Right lobe of liver (tissue), 6 donors: ENCODE measurements at regions not wholly inside any gene's neighbourhood (a gene's known extent, or its start where the extent isn't known, plus 50 kb on each side); places are given as distances from the start of the nearest gene placed in this dataset.

ENCODE experiments used
- ATAC-seq, 4 donors: fragments of 200-7000 bp; cut with Tn5 transposase; one replicate each; pipeline ENCODE4 v1.9.1; 2020; ENCODE audit warnings: mild to moderate bottlenecking in 4 of 4, moderate library complexity in 4 of 4
- DNase-seq, 3 donors: peaks; one replicate each; pipeline ENCODE4 v3.0.0-alpha.2; 2020
- H3K27ac ChIP-seq, 3 donors: fragments of 200-600 bp; one replicate each; pipeline ENCODE4 v1.8.0; 2022
- H3K27me3 ChIP-seq, 2 donors: fragments of 200-600 bp; one replicate each; pipeline ENCODE4 v1.8.0; 2022
- H3K36me3 ChIP-seq, 4 donors: fragments of 200-600 bp; sonication (generic) in 1 of 4; one replicate each; pipeline versions ENCODE4 v1.5.1 to v1.8.0; 2017 to 2022; ENCODE audit warnings: control low read depth in 1 of 4
- H3K4me1 ChIP-seq, 4 donors: fragments of 200-600 bp; sonication (generic) in 1 of 4; one replicate each; pipeline versions ENCODE4 v1.5.1 to v1.8.0; 2017 to 2022; ENCODE audit warnings: control low read depth in 1 of 4
- H3K4me3 ChIP-seq, 3 donors: fragments of 200-600 bp; one replicate each; pipeline ENCODE4 v1.8.0; 2022
- H3K9me3 ChIP-seq, 4 donors: fragments of 200-600 bp; sonication (generic) in 1 of 4; one replicate each; pipeline versions ENCODE4 v1.5.1 to v1.8.0; 2017 to 2022; ENCODE audit warnings: control low read depth in 1 of 4
- CTCF ChIP-seq, 4 donors: fragments of 200-600 bp in 3 of 4; fragments of 450-650 bp in 1 of 4; IDR thresholded peaks; one replicate each; pipeline versions ENCODE4 v1.5.1 to v1.8.0; 2016 to 2022; ENCODE audit warnings: antibody characterized with exemption in 4 of 4, mild to moderate bottlenecking in 2 of 4
- POLR2A ChIP-seq: fragments of 450-650 bp; IDR thresholded peaks from one replicate; pipeline ENCODE4 v1.6.1; 2017; ENCODE audit warnings: antibody characterized with exemption, mild to moderate bottlenecking
- WGBS: methylation state at CpG from one replicate; pipeline ENCODE4 v1.1.6; 2018; ENCODE audit warnings: low coverage, low lambda C conversion rate; ENCODE audit not compliant: insufficient coverage; ENCODE audit errors: missing lambda C conversion rate; 5-methylcytosine and 5-hydroxymethylcytosine counted together
- intact Hi-C, 2 donors: fragments of 100-400 bp; cut with DNase I; formaldehyde crosslinking; loops; one replicate each; pipeline versions ENCODE4 v1.11.2 to v1.14.1; 2022
- donor health status: DM: no; HTN: yes; CAD: no.
- donor health status: DM: no; HTN: no; CAD: no.
- donor health status: DM: no; HTN: no; CAD: no.
- donor health status: DM: no; HTN: yes; CAD: no.
- donor health status: DM: no; HTN: yes; CAD: no.

GRCh38 chr2:147542351-147542750 lies 302.5 kb upstream of the ACVR2A start:
- intact Hi-C loops = no loop called here
- Histone ChIP-seq H3K4me3 (no peak overlapping the region), H3K36me3 (no peaks in the 10 kb centered on the region), H3K4me1 (no peaks in the 10 kb centered on the region), H3K27me3 (no peaks in the 10 kb centered on the region), H3K27ac (no peak overlapping the region), H3K9me3 (no peaks in the 10 kb centered on the region)
- peak in 2 of 4 donors; percentile 35 to 49 for ATAC-seq
- TF ChIP-seq CTCF (IDR thresholded peaks at IDR 0.05) (no peak), POLR2A (no peak)
- no peak for DNase-seq
- WGBS = 63% methylated on average over 3 of the region's 3 CpGs

- no peaks in the 10 kb centered on the region for H3K9me3 ChIP-seq
- H3K36me3 ChIP-seq = no peaks in the 10 kb centered on the region
- intact Hi-C loops = no loop called here
- H3K27ac ChIP-seq = no peak overlapping the region
- no peak for TF ChIP-seq POLR2A
- no peak for TF ChIP-seq CTCF (IDR thresholded peaks at IDR 0.05)
- no peaks in the 10 kb centered on the region for H3K4me1 ChIP-seq
- peak in 2 of 4 donors; percentile 30 to 66 for ATAC-seq
- no peaks in the 10 kb centered on the region for H3K27me3 ChIP-seq
- WGBS = 75% methylated on average over 1 of the region's 1 CpG
- no peak overlapping the region for H3K4me3 ChIP-seq
- no peak for DNase-seq
These were observed 303.5 kb upstream of the ACVR2A start for GRCh38 chr2:147541314-147541713.

GRCh38 chr2:147538821-147539220 lies 306.0 kb upstream of the ACVR2A start:
- DNase-seq (no peak), ATAC-seq (no peak)
- WGBS = 54% methylated on average over 3 of the region's 3 CpGs

GRCh38 chr2:147538088-147538487 lies 306.7 kb upstream of the ACVR2A start:
- intact Hi-C loops = no loop called here
- Histone ChIP-seq H3K4me1 (no peaks in the 10 kb centered on the region), H3K9me3 (no peaks in the 10 kb centered on the region), H3K4me3 (no peak overlapping the region), H3K36me3 (no peaks in the 10 kb centered on the region), H3K27ac (no peak overlapping the region), H3K27me3 (no peaks in the 10 kb centered on the region)
- WGBS = 40% methylated on average over 1 of the region's 1 CpG
- no peak for ATAC-seq
- TF ChIP-seq CTCF (IDR thresholded peaks at IDR 0.05) (no peak), POLR2A (no peak)
- DNase-seq = no peak

More at GRCh38 chr2:147538821-147539220, 306.0 kb upstream of the ACVR2A start:
- no peaks in the 10 kb centered on the region for H3K27me3 ChIP-seq
- TF ChIP-seq CTCF (IDR thresholded peaks at IDR 0.05) (no peak), POLR2A (no peak)
- no peaks in the 10 kb centered on the region for H3K9me3 ChIP-seq
- no peak overlapping the region for H3K4me3 ChIP-seq
- no peaks in the 10 kb centered on the region for H3K36me3 ChIP-seq
- intact Hi-C loops = no loop called here
- no peak overlapping the region for H3K27ac ChIP-seq
- H3K4me1 ChIP-seq = no peaks in the 10 kb centered on the region

GRCh38 chr2:147531269-147531668 lies 313.6 kb upstream of the ACVR2A start:
- no peaks in the 10 kb centered on the region for H3K27me3 ChIP-seq
- ATAC-seq (no peak), DNase-seq (no peak)
- H3K4me3 ChIP-seq = no peak overlapping the region
- 67% methylated on average over 3 of the region's 3 CpGs for WGBS
- H3K27ac ChIP-seq = no peak overlapping the region
- intact Hi-C loops = no loop called here
- no peaks in the 10 kb centered on the region for H3K36me3 ChIP-seq
- no peak for TF ChIP-seq POLR2A
- no peak for TF ChIP-seq CTCF (IDR thresholded peaks at IDR 0.05)
- peaks cover 0 to under 1% (median 0%) of the 10 kb centered on the region in 4 donors for H3K4me1 ChIP-seq
- no peaks in the 10 kb centered on the region for H3K9me3 ChIP-seq
